Activated CD4-positive, alpha-beta T cell treated with anti-CD3 and anti-CD28 coated beads, Interleukin-2, Interleukin-6, amounts not matched to agents 100 ng/mL and 50 ng/mL, durations not matched to agents 16 hours and 8 hours (primary cell): ENCODE measurements at regions not wholly inside any gene's neighbourhood (a gene's known extent, or its start where the extent isn't known, plus 50 kb on each side); places are given as distances from the start of the nearest gene placed in this dataset.
A peak's percentile ranks its signal among the peaks of the same experiment; 100 is the strongest.

Experiments used
- DNase-seq: peaks from one replicate; pipeline ENCODE4 v3.0.0-alpha.2; 2020

GRCh38 chr14:83372271-83372670 is 1838.6 kb upstream of the SEL1L start:
- DNase-seq, result no peak

- DNase-seq, result no peak
Measured at GRCh38 chr14:83379436-83379835, 1845.8 kb upstream of the SEL1L start.

- DNase-seq, result no peak
Measured at GRCh38 chr14:83384253-83384652, 1850.6 kb upstream of the SEL1L start.

- no peak for DNase-seq
Measured at GRCh38 chr14:83395321-83395720, 1861.7 kb upstream of the SEL1L start.

- DNase-seq, result no peak
Measured at GRCh38 chr14:83416476-83416875, 1882.8 kb upstream of the SEL1L start.

- DNase-seq, result no peak
Measured at GRCh38 chr14:83419420-83419819, 1885.8 kb upstream of the SEL1L start.

GRCh38 chr14:83421711-83422110 is 1888.1 kb upstream of the SEL1L start:
- DNase-seq, result no peak

GRCh38 chr14:83425138-83425537 is 1891.5 kb upstream of the SEL1L start:
- no peak for DNase-seq

GRCh38 chr14:83425706-83426105 is 1892.1 kb upstream of the SEL1L start:
- DNase-seq, result no peak

GRCh38 chr14:83433618-83434017 is 1900.0 kb upstream of the SEL1L start:
- no peak for DNase-seq

GRCh38 chr14:83441801-83442200 is 1908.1 kb upstream of the SEL1L start:
- DNase-seq, result no peak

GRCh38 chr14:83455561-83455960 is 1921.9 kb upstream of the SEL1L start:
- no peak for DNase-seq

GRCh38 chr14:83461521-83461920 is 1927.9 kb upstream of the SEL1L start:
- DNase-seq, result no peak

- DNase-seq, result no peak
Measured at GRCh38 chr14:83462759-83463158, 1929.1 kb upstream of the SEL1L start.

- DNase-seq, result peak; percentile 54
Measured at GRCh38 chr14:83463500-83464098, 1929.9 kb upstream of the SEL1L start.

GRCh38 chr14:83467811-83468210 is 1934.2 kb upstream of the SEL1L start:
- no peak for DNase-seq

GRCh38 chr14:83470466-83470865 is 1936.8 kb upstream of the SEL1L start:
- no peak for DNase-seq

GRCh38 chr14:83470959-83471695 is 1937.5 kb upstream of the SEL1L start:
- DNase-seq, result no peak

GRCh38 chr14:83473416-83474235 is 1940.0 kb upstream of the SEL1L start:
- no peak for DNase-seq

GRCh38 chr14:83478741-83479140 is 1945.1 kb upstream of the SEL1L start:
- DNase-seq, result no peak

GRCh38 chr14:83483063-83483462 is 1949.4 kb upstream of the SEL1L start:
- no peak for DNase-seq

GRCh38 chr14:83485591-83485990 is 1951.9 kb upstream of the SEL1L start:
- no peak for DNase-seq

GRCh38 chr14:83491091-83491490 is 1957.4 kb upstream of the SEL1L start:
- no peak for DNase-seq

- no peak for DNase-seq
Measured at GRCh38 chr14:83520837-83521236, 1987.2 kb upstream of the SEL1L start.
